Stimulated activated naive CD8-positive, alpha-beta T cell treated with anti-CD3 and anti-CD28 coated beads, Interleukin-15, Interleukin-2, amounts not matched to agents 100 ng/mL and 50 ng/mL, for 24 hours (primary cell): ENCODE measurements at regions not wholly inside any gene's neighbourhood (a gene's known extent, or its start where the extent isn't known, plus 50 kb on each side); places are given as distances from the start of the nearest gene placed in this dataset.
"Not testable (repeated sequence)": the region's sequence is repeated elsewhere in the genome, so short reads cannot be mapped to it uniquely, and the experiment has no call there.

Experiments used
- H3K27ac Mint-ChIP-seq: one replicate; pipeline ENCODE4 v1.8.0; 2021; ENCODE audit warnings: mild to moderate bottlenecking, mixed read lengths
- H3K27me3 Mint-ChIP-seq: one replicate; pipeline ENCODE4 v1.8.0; 2021; ENCODE audit warnings: mixed read lengths
- H3K36me3 Mint-ChIP-seq: one replicate; pipeline ENCODE4 v1.8.0; 2021; ENCODE audit warnings: low read depth, mixed read lengths
- H3K4me1 Mint-ChIP-seq: one replicate; pipeline ENCODE4 v1.8.0; 2021; ENCODE audit warnings: low read depth, mixed read lengths
- H3K4me3 Mint-ChIP-seq: one replicate; pipeline ENCODE4 v1.8.0; 2021; ENCODE audit warnings: mild to moderate bottlenecking, mixed read lengths
- H3K9me3 Mint-ChIP-seq: one replicate; pipeline ENCODE4 v1.8.0; 2021; ENCODE audit warnings: mixed read lengths

DNA sequence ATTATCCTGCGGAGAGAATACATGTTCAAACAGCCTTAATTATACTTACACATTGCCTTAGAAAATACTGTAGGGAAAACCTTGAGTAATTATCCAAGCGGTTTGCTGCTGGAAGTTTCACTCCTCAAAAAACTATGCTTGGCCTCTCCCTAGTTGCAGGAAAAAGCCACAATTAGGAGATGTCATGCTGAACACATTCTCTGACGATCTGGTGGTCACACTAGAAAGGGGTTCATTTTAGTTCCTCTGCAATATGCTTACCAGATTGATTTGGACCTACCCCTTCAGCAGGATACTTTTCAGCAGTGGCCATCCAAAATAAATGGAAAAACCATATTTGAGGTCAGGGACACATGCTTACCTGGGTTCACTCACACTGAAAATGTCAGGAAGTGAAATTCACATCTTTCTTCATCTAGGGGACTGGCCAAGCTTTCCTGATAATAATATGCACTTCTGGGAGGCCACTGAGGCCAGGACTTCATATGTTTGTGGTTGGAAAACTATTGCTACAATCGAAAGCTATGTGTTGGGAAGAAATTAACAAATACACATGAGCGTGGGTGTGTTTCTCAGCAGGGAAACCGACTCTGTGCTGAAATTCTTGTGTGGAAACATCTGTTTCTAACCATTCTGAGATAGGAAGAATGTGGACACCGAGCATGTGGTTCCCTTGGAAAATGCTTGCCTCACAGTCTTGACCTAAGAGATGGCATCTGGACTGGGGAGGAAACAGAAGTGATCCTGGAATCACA is 68.8 kb downstream of the ATXN3L start:
- Mint-ChIP-seq H3K36me3 (peaks cover 3% of the 10 kb centered on the region), H3K27ac (no peak overlapping the region), H3K4me1 (peaks cover 41% of the 10 kb centered on the region), H3K4me3 (no peak overlapping the region), H3K27me3 (no peaks in the 10 kb centered on the region), H3K9me3 (peaks cover 3% of the 10 kb centered on the region)

DNA sequence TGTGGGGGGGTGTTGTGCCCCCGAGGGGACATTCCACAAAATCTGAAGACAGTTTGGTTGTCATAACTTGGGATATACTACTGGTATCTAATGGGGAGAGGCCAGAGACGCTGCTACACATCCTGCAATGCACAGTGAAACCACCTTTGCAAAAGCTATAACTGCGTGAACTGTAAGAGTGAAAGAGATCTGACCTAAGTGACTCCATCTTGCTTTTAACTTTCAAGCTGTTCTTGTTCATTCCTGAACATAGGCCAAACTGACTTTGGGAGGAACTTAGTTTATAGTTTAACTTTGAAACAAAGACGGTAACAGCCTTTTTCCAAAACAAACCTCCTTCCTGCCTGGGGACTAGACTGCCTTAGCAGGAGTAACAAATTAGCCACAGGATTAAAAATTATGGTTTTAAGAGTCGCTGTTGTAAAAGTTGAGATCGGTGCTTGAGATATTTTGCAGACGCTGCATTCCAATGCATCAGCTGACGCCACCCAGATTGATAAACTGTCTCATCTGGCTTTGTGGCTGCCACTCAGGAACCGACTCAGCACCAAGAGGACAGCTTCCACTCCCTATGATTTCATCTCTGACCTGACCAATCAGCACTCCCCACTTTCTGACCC is 70.9 kb downstream of the ATXN3L start:
- Mint-ChIP-seq H3K4me3 (no peak overlapping the region), H3K27me3 (no peaks in the 10 kb centered on the region), H3K9me3 (peaks cover 9% of the 10 kb centered on the region), H3K27ac (no peak overlapping the region), H3K36me3 (no peaks in the 10 kb centered on the region), H3K4me1 (peaks cover 23% of the 10 kb centered on the region)

DNA sequence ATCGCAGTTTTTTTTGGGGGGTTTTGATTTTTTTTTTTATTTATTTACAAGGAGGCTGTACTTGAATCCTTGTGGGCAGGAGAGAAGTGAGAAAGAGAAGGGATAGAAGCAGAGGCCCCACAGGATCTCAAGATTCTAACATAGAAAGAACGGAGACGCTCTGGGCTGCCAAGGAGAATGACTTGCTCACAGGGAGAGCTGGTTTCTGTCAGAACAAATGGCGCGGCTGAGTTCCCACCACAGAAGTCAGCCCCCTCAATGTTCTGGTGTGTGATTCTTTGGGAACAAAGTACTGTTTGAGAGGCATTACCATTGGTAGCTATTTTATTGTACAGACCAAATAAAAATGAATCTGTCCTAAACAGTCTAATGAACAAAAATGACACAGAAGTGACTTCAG is 80.6 kb downstream of the ATXN3L start:
- no peaks in the 10 kb centered on the region for H3K9me3 Mint-ChIP-seq
- no peaks in the 10 kb centered on the region for H3K27me3 Mint-ChIP-seq
- H3K4me1 Mint-ChIP-seq = no peaks in the 10 kb centered on the region
- H3K4me3 Mint-ChIP-seq = no peak overlapping the region
- no peaks in the 10 kb centered on the region for H3K36me3 Mint-ChIP-seq
- no peak overlapping the region for H3K27ac Mint-ChIP-seq

DNA sequence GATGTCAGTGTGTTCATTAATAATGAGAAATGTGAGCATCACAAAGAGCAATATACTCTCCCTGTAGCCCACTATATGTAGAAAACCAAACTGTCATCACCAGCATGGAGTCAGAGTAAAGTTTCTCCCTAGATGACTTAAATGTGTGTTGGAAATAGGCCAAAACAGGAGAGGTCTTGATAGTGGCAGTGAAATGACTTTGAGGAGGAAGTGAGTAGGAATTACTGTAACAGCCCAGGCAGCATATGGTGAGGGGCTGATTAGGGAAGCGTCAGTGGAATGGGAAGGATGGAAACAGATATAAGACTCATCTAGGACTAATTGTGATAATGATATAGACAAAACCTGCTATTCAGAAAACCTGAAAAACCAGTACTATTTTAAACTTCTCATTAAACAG is 83.9 kb downstream of the ATXN3L start:
- no peak overlapping the region for H3K4me3 Mint-ChIP-seq
- no peaks in the 10 kb centered on the region for H3K36me3 Mint-ChIP-seq
- H3K27ac Mint-ChIP-seq = no peak overlapping the region
- no peaks in the 10 kb centered on the region for H3K27me3 Mint-ChIP-seq
- H3K4me1 Mint-ChIP-seq = no peaks in the 10 kb centered on the region
- no peaks in the 10 kb centered on the region for H3K9me3 Mint-ChIP-seq

DNA sequence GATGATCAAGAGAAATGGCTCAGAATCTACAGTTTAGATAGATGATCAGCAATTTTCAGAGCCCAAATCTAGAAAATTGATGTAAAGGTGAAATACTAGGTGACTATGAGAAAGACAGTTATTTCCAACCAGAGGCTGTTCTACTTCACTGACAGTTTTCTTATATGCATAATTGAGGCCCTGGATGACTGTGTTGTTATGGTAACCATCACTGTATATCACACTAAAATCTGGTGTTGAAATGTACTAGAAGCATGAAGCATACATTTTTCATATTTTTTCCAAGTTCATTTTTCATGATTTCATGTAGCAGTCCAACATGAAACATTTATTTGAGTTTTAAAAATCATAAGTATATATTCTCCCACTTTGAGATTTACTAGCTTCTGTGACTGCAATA is 87.4 kb downstream of the ATXN3L start:
- no peaks in the 10 kb centered on the region for H3K9me3 Mint-ChIP-seq
- no peak overlapping the region for H3K27ac Mint-ChIP-seq
- H3K36me3 Mint-ChIP-seq = no peaks in the 10 kb centered on the region
- no peaks in the 10 kb centered on the region for H3K27me3 Mint-ChIP-seq
- H3K4me3 Mint-ChIP-seq = no peak overlapping the region
- no peaks in the 10 kb centered on the region for H3K4me1 Mint-ChIP-seq

DNA sequence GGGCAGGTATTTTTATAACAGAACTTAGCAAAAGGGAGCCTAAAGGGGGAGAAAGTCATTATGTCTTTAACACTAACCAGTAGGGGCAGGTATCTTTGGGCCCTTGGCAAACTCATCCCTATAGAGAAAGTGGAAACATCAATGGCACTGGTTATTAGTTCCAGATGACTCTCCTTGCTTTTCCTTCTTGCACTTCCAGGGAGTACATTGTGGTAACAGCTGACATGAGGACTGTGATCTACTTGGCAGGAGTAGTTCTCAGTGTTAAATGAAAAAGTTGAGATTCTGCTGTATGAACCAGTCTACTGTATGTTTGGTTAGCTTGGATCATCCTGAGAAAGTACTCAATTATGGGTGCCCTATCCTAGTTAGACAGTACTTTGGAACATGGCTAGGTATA is 93.6 kb downstream of the ATXN3L start:
- Mint-ChIP-seq H3K36me3 (no peaks in the 10 kb centered on the region), H3K4me1 (no peaks in the 10 kb centered on the region), H3K27me3 (no peaks in the 10 kb centered on the region), H3K4me3 (no peak overlapping the region), H3K9me3 (no peaks in the 10 kb centered on the region), H3K27ac (no peak overlapping the region)

DNA sequence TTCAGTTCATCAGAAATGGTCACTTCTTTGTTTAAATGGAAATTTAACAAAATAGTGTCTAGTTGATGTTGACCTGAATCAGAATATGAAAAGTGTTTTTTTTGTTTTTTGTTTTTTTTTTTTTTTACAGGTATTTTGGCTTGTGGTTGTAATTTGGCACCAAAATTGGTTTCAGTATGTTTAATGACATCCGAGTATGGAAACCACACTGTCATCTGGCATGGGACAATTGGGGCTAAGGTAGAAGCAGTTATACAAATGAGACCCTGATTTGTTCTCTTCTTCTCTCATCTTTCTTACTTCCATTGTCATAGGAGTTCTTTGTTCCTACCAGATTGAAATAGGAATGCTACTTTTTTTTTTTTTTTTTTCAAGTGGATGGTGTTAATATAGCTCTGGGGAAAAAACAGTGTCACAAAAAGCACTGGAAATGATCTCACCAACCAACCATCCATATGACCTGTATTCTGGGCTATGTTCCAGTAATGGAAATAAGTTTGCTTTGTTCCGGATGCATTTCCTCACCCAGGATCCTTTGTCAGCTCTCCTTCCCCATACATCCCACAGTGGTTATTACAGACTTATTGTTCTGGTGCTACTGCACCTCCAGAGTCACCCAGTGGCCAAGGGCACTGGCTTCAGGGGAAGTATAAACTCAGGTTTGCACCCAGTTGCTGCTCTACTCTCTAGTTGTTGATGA is 95.8 kb downstream of the ATXN3L start:
- no peaks in the 10 kb centered on the region for H3K9me3 Mint-ChIP-seq
- no peak overlapping the region for H3K4me3 Mint-ChIP-seq
- H3K27ac Mint-ChIP-seq = no peak overlapping the region
- H3K4me1 Mint-ChIP-seq = no peaks in the 10 kb centered on the region
- H3K27me3 Mint-ChIP-seq = no peaks in the 10 kb centered on the region
- H3K36me3 Mint-ChIP-seq = no peaks in the 10 kb centered on the region

DNA sequence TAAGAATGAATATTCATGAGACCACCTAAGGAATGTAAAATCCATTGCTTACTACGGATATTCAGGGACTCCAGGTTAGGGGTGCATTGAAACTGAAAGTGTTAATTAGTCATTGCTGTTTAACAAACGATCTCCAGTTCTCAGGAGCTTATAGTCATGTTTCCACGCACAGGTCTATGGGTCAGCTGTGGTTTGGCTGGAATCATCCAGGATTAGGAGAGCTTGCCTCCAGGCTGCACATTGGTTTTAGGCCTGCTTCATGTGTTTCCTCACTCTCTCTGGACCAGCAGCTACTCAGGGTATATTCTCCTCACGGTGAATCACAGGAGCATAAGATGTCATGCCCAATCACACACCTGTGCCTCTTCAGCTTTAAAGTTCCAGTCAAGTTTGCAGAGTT is 98.9 kb downstream of the ATXN3L start:
- H3K4me3 Mint-ChIP-seq = no peak overlapping the region
- H3K4me1 Mint-ChIP-seq = no peaks in the 10 kb centered on the region
- no peaks in the 10 kb centered on the region for H3K27me3 Mint-ChIP-seq
- H3K36me3 Mint-ChIP-seq = no peaks in the 10 kb centered on the region
- no peak overlapping the region for H3K27ac Mint-ChIP-seq
- H3K9me3 Mint-ChIP-seq = no peaks in the 10 kb centered on the region

DNA sequence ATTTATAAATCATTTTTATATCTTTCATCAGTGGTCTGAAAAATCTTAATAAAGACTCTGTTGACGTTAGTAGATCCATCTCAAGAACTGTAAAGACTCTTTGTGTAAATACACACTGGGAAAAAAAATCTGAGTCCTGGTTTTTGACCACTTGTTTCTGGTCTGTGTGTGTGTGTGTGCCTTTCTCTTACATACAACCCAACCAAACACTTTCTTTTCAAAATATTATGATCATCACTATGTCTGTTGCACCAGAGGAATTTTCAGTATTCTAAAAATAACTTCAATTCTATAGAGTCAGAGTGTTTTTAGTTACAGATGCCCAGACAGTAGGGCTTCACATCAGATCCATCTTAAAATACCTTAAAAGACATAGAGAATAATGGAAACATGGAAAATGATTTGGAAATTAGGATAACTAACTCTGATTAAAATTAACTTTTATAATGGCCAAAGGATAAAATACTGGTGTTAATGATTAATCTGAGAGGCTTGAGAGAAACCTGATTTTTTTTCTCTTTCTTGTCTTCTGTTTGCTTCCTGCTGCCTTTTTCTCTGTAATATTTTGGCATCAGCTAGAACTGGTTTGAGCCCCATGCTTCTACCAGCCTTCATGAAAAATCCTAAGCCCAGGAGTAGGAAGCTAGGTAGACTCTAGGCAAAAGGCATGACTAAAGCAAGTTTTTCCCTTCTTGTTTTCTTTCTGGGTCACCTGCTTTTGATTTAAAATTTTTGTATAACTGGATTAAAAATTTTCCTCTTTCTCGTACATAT is 99.7 kb downstream of the ATXN3L start:
- Mint-ChIP-seq H3K4me3 (no peak overlapping the region), H3K36me3 (no peaks in the 10 kb centered on the region), H3K27ac (no peak overlapping the region), H3K27me3 (no peaks in the 10 kb centered on the region), H3K9me3 (no peaks in the 10 kb centered on the region), H3K4me1 (no peaks in the 10 kb centered on the region)

DNA sequence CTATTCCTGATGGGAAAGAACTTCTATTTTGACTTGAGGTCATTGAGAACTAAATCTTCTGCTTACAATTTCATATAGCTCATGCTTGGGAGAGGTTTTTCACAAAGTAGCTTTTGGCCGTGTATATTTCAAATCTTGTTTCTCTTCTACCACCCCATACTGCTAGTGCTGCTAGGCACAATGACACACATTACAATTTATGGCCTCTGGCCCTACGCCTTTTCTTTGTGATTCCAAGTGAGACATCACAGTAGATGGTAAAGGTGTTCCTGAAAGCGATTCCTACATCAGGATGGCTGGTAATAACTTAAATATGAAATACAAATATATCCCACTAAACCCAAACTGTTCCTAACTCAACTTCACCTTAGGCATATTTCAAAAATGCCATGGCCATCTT is 101.1 kb downstream of the ATXN3L start:
- no peak overlapping the region for H3K4me3 Mint-ChIP-seq

DNA sequence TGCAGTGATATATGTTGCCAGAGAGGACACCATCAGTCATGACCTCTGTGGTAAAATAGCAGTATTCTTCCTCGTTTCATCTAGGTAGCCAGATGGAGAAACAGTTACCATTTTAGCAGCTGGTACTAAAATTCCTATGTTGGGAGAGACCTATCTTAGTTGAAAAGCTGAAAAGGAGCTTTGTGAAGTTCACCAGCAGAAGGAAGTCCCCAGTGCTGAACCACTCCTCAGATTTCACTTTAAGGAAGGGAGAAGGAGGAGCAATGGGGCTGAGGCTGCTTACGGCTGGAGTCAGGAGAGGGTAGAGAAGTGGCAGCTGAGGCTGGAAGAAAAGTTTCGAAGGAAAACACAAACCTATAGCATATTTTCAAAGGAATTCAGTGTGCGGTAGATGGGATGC is 103.7 kb downstream of the ATXN3L start:
- Mint-ChIP-seq H3K36me3 (no peaks in the 10 kb centered on the region), H3K9me3 (no peaks in the 10 kb centered on the region), H3K27me3 (no peaks in the 10 kb centered on the region), H3K4me3 (no peak overlapping the region), H3K4me1 (no peaks in the 10 kb centered on the region), H3K27ac (no peak overlapping the region)

More for the DNA sequence above, 101.1 kb downstream of the ATXN3L start:
- no peaks in the 10 kb centered on the region for H3K9me3 Mint-ChIP-seq
- H3K27ac Mint-ChIP-seq = no peak overlapping the region
- no peaks in the 10 kb centered on the region for H3K27me3 Mint-ChIP-seq
- H3K36me3 Mint-ChIP-seq = no peaks in the 10 kb centered on the region
- H3K4me1 Mint-ChIP-seq = no peaks in the 10 kb centered on the region

DNA sequence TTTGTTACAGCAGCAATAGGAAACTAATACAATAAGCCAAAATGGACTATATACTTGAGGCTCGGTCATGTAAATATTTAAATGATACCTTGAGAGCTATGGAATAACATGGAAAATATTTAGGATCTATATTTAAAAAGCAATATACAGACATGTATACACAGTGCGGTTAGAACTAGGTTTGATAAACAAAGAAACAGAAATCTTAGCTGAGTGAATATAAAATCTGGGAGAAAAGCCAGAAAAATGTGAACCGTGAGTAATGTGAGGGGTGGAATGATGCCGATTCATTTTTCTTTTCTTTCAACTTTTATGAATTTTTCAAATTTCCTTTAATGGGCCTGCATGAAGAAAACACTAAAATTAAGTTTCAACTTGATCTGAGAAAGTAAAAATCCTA is 104.1 kb downstream of the ATXN3L start:
- Mint-ChIP-seq H3K36me3 (no peaks in the 10 kb centered on the region), H3K27me3 (no peaks in the 10 kb centered on the region)

DNA sequence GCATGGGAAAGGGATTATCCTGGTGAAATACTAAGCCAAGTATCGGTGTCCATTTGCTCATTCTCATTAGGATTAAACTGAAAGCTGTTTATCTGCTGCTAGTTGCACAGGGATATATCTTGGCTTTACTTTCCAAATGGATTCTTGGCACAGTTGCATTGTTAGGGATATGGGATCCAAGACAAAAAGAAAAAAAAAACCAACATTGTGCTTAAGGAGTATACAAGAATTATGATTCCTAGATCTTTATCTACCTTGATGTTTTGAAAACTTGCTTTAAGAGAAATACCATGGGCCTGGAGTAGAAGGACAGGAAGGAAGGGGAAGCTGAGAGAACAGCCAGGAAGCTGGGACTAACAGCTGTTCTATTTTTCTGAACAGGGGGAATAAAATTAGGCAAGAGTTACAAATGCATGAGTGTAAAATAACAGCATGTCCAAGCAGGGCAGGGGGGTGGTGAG is 107.6 kb downstream of the ATXN3L start:
- no peak overlapping the region for H3K27ac Mint-ChIP-seq
- no peaks in the 10 kb centered on the region for H3K36me3 Mint-ChIP-seq
- H3K27me3 Mint-ChIP-seq = no peaks in the 10 kb centered on the region
- H3K4me3 Mint-ChIP-seq = no peak overlapping the region
- H3K4me1 Mint-ChIP-seq = no peaks in the 10 kb centered on the region
- no peaks in the 10 kb centered on the region for H3K9me3 Mint-ChIP-seq

More for the DNA sequence above, 104.1 kb downstream of the ATXN3L start:
- H3K27ac Mint-ChIP-seq = no peak overlapping the region
- no peaks in the 10 kb centered on the region for H3K9me3 Mint-ChIP-seq
- H3K4me3 Mint-ChIP-seq = no peak overlapping the region
- H3K4me1 Mint-ChIP-seq = no peaks in the 10 kb centered on the region

DNA sequence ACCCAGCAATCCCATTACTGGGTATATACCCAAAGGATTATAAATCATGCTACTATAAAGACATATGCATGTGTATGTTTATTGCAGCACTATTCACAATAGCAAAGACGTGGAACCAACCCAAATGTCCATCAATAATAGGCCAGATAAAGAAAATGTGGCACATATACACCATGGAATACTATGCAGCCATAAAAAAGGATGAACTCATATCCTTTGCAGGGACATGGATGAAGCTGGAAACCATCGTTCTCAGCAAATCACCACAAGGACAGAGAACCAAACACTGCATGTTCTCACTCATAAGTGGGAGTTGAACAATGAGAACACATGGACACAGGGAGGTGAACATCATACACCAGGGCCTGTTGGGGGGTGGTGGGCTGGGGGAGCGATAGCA is 109.7 kb downstream of the ATXN3L start:
- not testable (repeated sequence) for H3K27ac Mint-ChIP-seq, H3K4me3 Mint-ChIP-seq, H3K4me1 Mint-ChIP-seq, H3K27me3 Mint-ChIP-seq, H3K9me3 Mint-ChIP-seq, H3K36me3 Mint-ChIP-seq

DNA sequence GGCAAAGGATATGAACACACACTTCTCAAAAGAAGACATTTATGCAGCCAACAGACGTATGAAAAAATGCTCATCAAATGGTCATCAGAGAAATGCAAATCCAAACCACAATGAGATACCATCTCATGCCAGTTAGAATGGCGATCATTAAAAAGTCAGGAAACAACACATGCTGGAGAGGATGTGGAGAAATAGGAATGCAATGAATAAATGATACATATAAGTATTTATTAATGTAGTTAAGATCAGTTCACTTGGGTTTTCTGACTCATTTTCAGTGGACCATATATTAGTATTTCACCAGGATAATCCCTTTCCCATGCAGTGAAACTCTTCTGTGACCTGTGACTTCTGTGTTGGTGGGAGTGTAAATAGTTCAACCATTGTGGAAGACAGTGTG is 110.1 kb downstream of the ATXN3L start:
- not testable (repeated sequence) for H3K9me3 Mint-ChIP-seq

More for the DNA sequence above, 110.1 kb downstream of the ATXN3L start:
- not testable (repeated sequence) for H3K27me3 Mint-ChIP-seq, H3K4me1 Mint-ChIP-seq, H3K4me3 Mint-ChIP-seq, H3K36me3 Mint-ChIP-seq, H3K27ac Mint-ChIP-seq
